ENCODE measurements at regions not wholly inside any gene's neighbourhood (a gene's known extent, or its start where the extent isn't known, plus 50 kb on each side); places are given as distances from the start of the nearest gene placed in this dataset.

DNA sequence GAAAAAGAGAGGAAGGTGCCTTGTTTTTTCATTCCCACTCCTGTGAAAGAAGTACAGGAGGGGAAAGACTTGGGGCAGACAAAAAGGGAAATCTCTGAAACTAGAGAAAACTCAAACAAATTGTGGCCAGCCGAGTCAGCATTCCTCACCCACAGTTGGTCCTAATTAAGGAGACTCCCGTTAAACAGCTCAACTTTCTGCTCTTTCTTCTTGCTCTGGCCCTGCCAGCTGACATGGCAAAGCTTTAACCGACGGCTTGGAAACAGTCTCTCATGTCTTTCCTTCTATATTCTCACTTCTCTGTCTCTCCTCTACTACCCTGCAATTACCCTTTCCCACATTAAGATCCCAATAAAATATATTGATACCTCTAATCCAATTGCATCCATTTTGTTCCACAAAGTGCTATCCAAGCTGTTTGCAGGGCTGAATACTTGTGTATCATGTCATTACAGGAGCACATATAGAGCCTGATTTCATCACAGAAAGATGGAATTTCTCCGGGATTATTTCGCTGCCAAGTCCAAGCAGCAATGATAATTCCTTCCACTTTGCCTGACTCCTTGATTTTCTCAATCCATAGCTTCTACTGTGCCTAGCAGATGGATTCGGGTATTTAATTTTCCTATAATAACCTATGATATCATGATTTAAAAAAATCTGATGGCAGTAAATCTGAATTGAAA is 65.4 kb upstream of the IPO9 start:
- intact Hi-C loops (cut with DNase I) = no loop called here
- Histone ChIP-seq H3K27me3 (no peaks in the 10 kb centered on the region), H3K9me3 (no peaks in the 10 kb centered on the region), H3K27ac (peak overlapping the region in 8 of 10 donors; percentile 16 to 70 (median 50)), H3K4me3 (no peak overlapping the region), H3K36me3 (no peaks in the 10 kb centered on the region), H3K4me1 (peaks cover 17 to 99% (median 92%) of the 10 kb centered on the region in 9 donors)
- DNase-seq = no peak
- 34 to 55% methylated on average over 7 of the region's 7 CpGs for WGBS, 2 donors
- peak in 1 of 8 donors; percentile 16 for ATAC-seq
- TF ChIP-seq, protein P1, sequence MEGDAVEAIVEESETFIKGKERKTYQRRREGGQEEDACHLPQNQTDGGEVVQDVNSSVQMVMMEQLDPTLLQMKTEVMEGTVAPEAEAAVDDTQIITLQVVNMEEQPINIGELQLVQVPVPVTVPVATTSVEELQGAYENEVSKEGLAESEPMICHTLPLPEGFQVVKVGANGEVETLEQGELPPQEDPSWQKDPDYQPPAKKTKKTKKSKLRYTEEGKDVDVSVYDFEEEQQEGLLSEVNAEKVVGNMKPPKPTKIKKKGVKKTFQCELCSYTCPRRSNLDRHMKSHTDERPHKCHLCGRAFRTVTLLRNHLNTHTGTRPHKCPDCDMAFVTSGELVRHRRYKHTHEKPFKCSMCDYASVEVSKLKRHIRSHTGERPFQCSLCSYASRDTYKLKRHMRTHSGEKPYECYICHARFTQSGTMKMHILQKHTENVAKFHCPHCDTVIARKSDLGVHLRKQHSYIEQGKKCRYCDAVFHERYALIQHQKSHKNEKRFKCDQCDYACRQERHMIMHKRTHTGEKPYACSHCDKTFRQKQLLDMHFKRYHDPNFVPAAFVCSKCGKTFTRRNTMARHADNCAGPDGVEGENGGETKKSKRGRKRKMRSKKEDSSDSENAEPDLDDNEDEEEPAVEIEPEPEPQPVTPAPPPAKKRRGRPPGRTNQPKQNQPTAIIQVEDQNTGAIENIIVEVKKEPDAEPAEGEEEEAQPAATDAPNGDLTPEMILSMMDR (IDR thresholded peaks at IDR 0.05) = no peak

DNA sequence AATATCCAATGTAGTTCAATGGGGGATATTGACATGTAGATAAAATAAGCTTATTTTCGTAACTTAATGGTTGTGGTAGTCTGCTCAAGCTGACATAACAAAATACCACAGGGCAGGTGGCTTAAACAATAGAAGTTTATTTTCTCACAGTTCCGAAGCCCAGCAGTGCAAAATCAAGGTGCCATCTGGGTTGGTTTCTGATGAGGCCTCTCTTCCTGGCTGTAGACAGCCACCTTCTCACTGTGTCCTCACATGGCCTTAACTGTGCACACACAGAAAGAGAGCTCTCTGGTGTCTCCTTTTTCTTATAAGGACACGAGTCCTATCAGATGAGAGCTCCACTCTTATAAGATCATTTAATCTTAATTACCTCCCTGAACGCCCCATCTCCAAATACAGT is 64.8 kb upstream of the IPO9 start:
- 59 to 77% methylated on average over 4 of the region's 4 CpGs for WGBS, 2 donors
- no peak overlapping the region for H3K4me3 ChIP-seq
- ATAC-seq (no peak), DNase-seq (no peak)
- H3K36me3 ChIP-seq = no peaks in the 10 kb centered on the region
- intact Hi-C loops (cut with DNase I) = no loop called here
- H3K9me3 ChIP-seq = no peaks in the 10 kb centered on the region
- H3K4me1 ChIP-seq = peaks cover 17 to 99% (median 92%) of the 10 kb centered on the region in 9 donors
- no peaks in the 10 kb centered on the region for H3K27me3 ChIP-seq
- TF ChIP-seq, protein P1 (IDR thresholded peaks at IDR 0.05) = no peak
- peak overlapping the region in 7 of 10 donors; percentile 38 to 70 (median 56) for H3K27ac ChIP-seq

DNA sequence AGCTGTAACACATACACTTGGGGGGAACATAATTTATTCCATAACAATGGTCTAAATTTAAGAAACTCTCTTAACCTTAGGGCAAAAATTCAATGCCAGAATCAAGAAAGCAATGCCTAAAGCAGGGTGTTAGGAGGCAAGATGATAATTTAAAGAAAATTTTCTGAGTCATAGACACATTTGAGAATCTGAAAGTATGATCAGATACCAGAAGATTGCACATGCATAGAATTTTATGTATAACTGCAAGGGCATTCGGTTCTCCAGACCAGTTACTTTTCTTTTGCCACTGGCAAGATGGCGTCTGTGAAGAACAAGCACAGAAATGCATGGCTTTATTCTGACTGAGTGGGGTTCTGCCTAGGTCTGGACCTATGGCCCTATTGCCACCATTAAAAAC is 64.4 kb upstream of the IPO9 start:
- H3K36me3 ChIP-seq = no peaks in the 10 kb centered on the region
- no peaks in the 10 kb centered on the region for H3K9me3 ChIP-seq
- H3K27me3 ChIP-seq = no peaks in the 10 kb centered on the region
- intact Hi-C loops (cut with DNase I) = no loop called here
- peaks cover 18 to 99% (median 92%) of the 10 kb centered on the region in 9 donors for H3K4me1 ChIP-seq
- DNase-seq (no peak), ATAC-seq (no peak)
- 75 to 76% methylated on average over 2 of the region's 2 CpGs for WGBS, 2 donors
- H3K4me3 ChIP-seq = no peak overlapping the region
- TF ChIP-seq, protein P1 (IDR thresholded peaks at IDR 0.05) = no peak
- peak overlapping the region in 7 of 10 donors; percentile 3 to 70 (median 46) for H3K27ac ChIP-seq

DNA sequence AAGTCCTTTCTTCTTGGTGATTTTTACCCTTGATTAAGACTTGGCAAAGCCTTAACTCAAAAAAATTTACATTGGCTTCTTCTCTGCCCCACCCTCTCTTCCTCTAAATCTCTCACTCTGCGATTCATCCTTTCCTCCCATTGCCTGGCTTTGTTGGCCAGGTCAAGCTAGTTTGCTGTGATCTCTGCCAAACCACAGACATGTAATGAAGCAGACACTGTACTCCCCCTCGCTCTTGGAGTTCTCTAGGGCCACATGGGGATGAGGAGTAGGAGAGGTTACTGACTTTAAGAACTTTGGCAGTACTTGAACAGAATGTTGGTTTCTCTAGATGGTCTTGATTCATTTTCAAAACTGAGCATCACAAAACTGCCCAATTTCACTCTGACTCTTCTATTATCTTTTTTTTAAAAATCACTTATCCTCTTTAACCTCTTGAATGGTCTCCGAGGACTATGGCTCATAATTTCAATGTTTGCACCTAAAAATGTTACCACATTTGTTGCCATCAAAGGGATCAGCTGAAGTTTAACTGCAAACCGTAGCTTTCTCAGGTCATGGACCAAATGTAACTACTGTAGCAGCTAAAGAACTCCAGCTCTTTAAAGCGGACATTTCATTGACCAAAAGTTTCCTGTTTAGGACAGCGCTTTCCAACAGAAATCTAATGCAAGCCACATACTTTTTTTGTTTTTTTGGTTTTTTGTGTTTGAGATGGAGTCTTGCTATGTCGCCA is 62.7 kb upstream of the IPO9 start:
- TF ChIP-seq, protein P1 (IDR thresholded peaks at IDR 0.05) = no peak
- 61 to 63% methylated on average over 7 of the region's 7 CpGs for WGBS, 2 donors
- DNase-seq (peak in 1 of 2 donors; percentile 65), ATAC-seq (peak; percentile 56 to 86 (median 68))
- Histone ChIP-seq H3K27ac (peak overlapping the region in 9 of 10 donors; percentile 14 to 70 (median 40)), H3K4me1 (peaks cover 12 to 98% (median 90%) of the 10 kb centered on the region in 9 donors), H3K4me3 (no peak overlapping the region), H3K9me3 (peaks cover 0 to 7% (median 1%) of the 10 kb centered on the region in 11 donors), H3K27me3 (no peaks in the 10 kb centered on the region), H3K36me3 (no peaks in the 10 kb centered on the region)
- intact Hi-C loops (cut with DNase I) = no loop called here

Measured in heart right ventricle (tissue), 16 donors.